Ovary (tissue), 7 donors: ENCODE measurements at regions not wholly inside any gene's neighbourhood (a gene's known extent, or its start where the extent isn't known, plus 50 kb on each side); places are given as distances from the start of the nearest gene placed in this dataset.

Source experiments
- DNase-seq, 5 donors: peaks; one replicate each; pipeline ENCODE4 v3.0.0-alpha.2; 2019 to 2020
- H3K27ac ChIP-seq, 2 donors: fragments of 200-600 bp; one replicate each; pipeline versions ENCODE4 v1.5.1 to v1.8.0; 2019 to 2022
- H3K27me3 ChIP-seq: fragments of 200-600 bp; one replicate; pipeline ENCODE4 v1.8.0; 2022
- H3K36me3 ChIP-seq: fragments of 200-600 bp; sonication (generic); one replicate; pipeline ENCODE4 v1.5.1; 2019
- H3K4me1 ChIP-seq: one replicate; pipeline ENCODE4 v1.8.1; 2013; ENCODE audit warnings: mild to moderate bottlenecking, moderate library complexity; ENCODE audit not compliant: insufficient read depth
- H3K4me3 ChIP-seq: fragments of 200-600 bp; sonication (generic); one replicate; pipeline ENCODE4 v1.5.1; 2017
- H3K9me3 ChIP-seq, 2 donors: fragments of 200-600 bp in 1 of 2; sonication (generic) in 1 of 2; one replicate each; pipeline versions ENCODE4 v1.5.1 to v1.8.1; 2013 to 2019; ENCODE audit warnings: mild to moderate bottlenecking in 1 of 2, moderate library complexity in 1 of 2
- CTCF ChIP-seq, 3 donors: fragments of 450-650 bp in 2 of 3; fragments of 200-600 bp in 1 of 3; IDR thresholded peaks; one replicate each; pipeline versions ENCODE4 v1.5.1 to v1.8.0; 2016 to 2022; ENCODE audit warnings: antibody characterized with exemption in 3 of 3, mild to moderate bottlenecking in 1 of 3
- EP300 ChIP-seq: sonication (generic); formaldehyde crosslinking; IDR thresholded peaks from one replicate; pipeline ENCODE4 v1.6.1; 2017; ENCODE audit warnings: antibody characterized with exemption
- POLR2A ChIP-seq: fragments of 450-650 bp; IDR thresholded peaks from one replicate; pipeline ENCODE4 v1.6.1; 2017; ENCODE audit warnings: antibody characterized with exemption, mild to moderate bottlenecking, moderate library complexity
- WGBS, 3 donors: extraction: QIAGEN DNeasy Blood & Tissue Kit in 1 of 3; methylation state at CpG; one replicate each; pipeline versions ENCODE4 v1.1.5 to v1.1.7; 2013 to 2017; 5-methylcytosine and 5-hydroxymethylcytosine counted together
- intact Hi-C, 4 donors: fragments of 100-400 bp; cut with DNase I; formaldehyde crosslinking; loops; one replicate each; pipeline versions ENCODE4 v1.11.0 to v1.15.1; 2022 to 2023
- donor health status: DM: no; HTN: no; CAD: no; lungs with moderate emphysema.
- donor health status: DM: no; HTN: no; CAD: no.
- donor health status: Bipolar disorder and iron deficiency.
- donor health status: DM: no; HTN: no; CAD: no.
- donor health status: DM: yes; HTN: yes; CAD: no.

- intact Hi-C loops, result no loop called here
- Histone ChIP-seq H3K27ac (no peak overlapping the region), H3K4me3 (no peak overlapping the region), H3K9me3 (no peaks in the 10 kb centered on the region), H3K27me3 (no peaks in the 10 kb centered on the region), H3K4me1 (no peaks in the 10 kb centered on the region), H3K36me3 (no peaks in the 10 kb centered on the region)
- TF ChIP-seq POLR2A, result no peak
- no peak for TF ChIP-seq EP300
- no peak for TF ChIP-seq CTCF (IDR thresholded peaks at IDR 0.05)
- DNase-seq, result no peak
- 85 to 89% (median 88%) methylated on average over 3 of the region's 3 CpGs for WGBS, 3 donors
Measured at GRCh38 chr21:21858502-21859334, 860.5 kb downstream of the NCAM2 start.

GRCh38 chr21:21860888-21861287, 862.7 kb downstream of the NCAM2 start:
- no peaks in the 10 kb centered on the region for H3K36me3 ChIP-seq

GRCh38 chr21:21864321-21864840, 866.2 kb downstream of the NCAM2 start:
- H3K27me3 ChIP-seq, result no peaks in the 10 kb centered on the region
- intact Hi-C loops, result no loop called here
- H3K4me1 ChIP-seq, result no peaks in the 10 kb centered on the region
- H3K9me3 ChIP-seq, result no peaks in the 10 kb centered on the region
- WGBS, 3 donors, result 51 to 58% (median 56%) methylated on average over 4 of the region's 4 CpGs
- TF ChIP-seq CTCF (IDR thresholded peaks at IDR 0.05) (no peak), POLR2A (no peak), EP300 (no peak)
- H3K36me3 ChIP-seq, result no peaks in the 10 kb centered on the region
- no peak overlapping the region for H3K27ac ChIP-seq
- no peak for DNase-seq
- H3K4me3 ChIP-seq, result no peak overlapping the region

More at GRCh38 chr21:21860888-21861287, 862.7 kb downstream of the NCAM2 start:
- H3K4me1 ChIP-seq, result no peaks in the 10 kb centered on the region
- H3K27ac ChIP-seq, result no peak overlapping the region
- DNase-seq, result no peak
- no peaks in the 10 kb centered on the region for H3K9me3 ChIP-seq
- H3K27me3 ChIP-seq, result no peaks in the 10 kb centered on the region
- no peak for TF ChIP-seq CTCF (IDR thresholded peaks at IDR 0.05)
- no peak for TF ChIP-seq EP300
- TF ChIP-seq POLR2A, result no peak
- intact Hi-C loops, result no loop called here
- 15 to 28% (median 17%) methylated on average over 2 of the region's 2 CpGs for WGBS, 3 donors
- H3K4me3 ChIP-seq, result no peak overlapping the region

GRCh38 chr21:21897275-21897883, 899.2 kb downstream of the NCAM2 start:
- intact Hi-C loops, result no loop called here
- WGBS, 3 donors, result 63 to 71% (median 65%) methylated on average over 2 of the region's 2 CpGs
- no peak overlapping the region for H3K27ac ChIP-seq
- no peak overlapping the region for H3K4me3 ChIP-seq
- H3K4me1 ChIP-seq, result no peaks in the 10 kb centered on the region
- no peaks in the 10 kb centered on the region for H3K36me3 ChIP-seq
- no peak for DNase-seq
- H3K9me3 ChIP-seq, result no peaks in the 10 kb centered on the region
- TF ChIP-seq EP300 (no peak), POLR2A (no peak), CTCF (IDR thresholded peaks at IDR 0.05) (no peak)
- H3K27me3 ChIP-seq, result no peaks in the 10 kb centered on the region
